ENCODE measurements at regions not wholly inside any gene's neighbourhood (a gene's known extent, or its start where the extent isn't known, plus 50 kb on each side); places are given as distances from the start of the nearest gene placed in this dataset.

GRCh38 chr14:96727073-96727472 lies 70.1 kb upstream of the VRK1 start:
- no peak overlapping the region for H3K4me3 ChIP-seq
- in situ Hi-C loops (cut with MboI; ENCODE audit: low pct_ligation_motif_present in 1 of 4, low pct_unique_long_range_greater_than_20kb in 1 of 4, low sequenced_read_pairs in 3 of 4), result no loop called here

GRCh38 chr14:96727491-96727890 lies 69.7 kb upstream of the VRK1 start:
- no peak overlapping the region for H3K4me3 ChIP-seq
- in situ Hi-C loops (cut with MboI; ENCODE audit: low pct_ligation_motif_present in 1 of 4, low pct_unique_long_range_greater_than_20kb in 1 of 4, low sequenced_read_pairs in 3 of 4) (no loop called here), intact Hi-C loops (cut with DNase I; ENCODE audit: low total_unique reads) (no loop called here)
- H3K36me3 ChIP-seq, result no peaks in the 10 kb centered on the region
- no peak for TF ChIP-seq POLR2AphosphoS5 (IDR thresholded peaks at IDR 0.05)
- no peak for TF ChIP-seq CTCF (IDR thresholded peaks at IDR 0.05)
- no peak for TF ChIP-seq EP300 (IDR thresholded peaks at IDR 0.05; ENCODE audit: low read depth)
- no peak overlapping the region for H3K27ac ChIP-seq
- H3K27me3 ChIP-seq, result peaks cover 9% of the 10 kb centered on the region
- DNase-seq, result no peak
- 47 to 57% methylated on average over 1 to 3 of the region's 3 CpGs for WGBS, 2 donors (ENCODE audit: low coverage in 1 of 2)
- no peaks in the 10 kb centered on the region for H3K4me1 ChIP-seq
- H3K9me3 ChIP-seq, result no peaks in the 10 kb centered on the region

More at GRCh38 chr14:96727073-96727472, 70.1 kb upstream of the VRK1 start:
- H3K36me3 ChIP-seq, result no peaks in the 10 kb centered on the region
- H3K27ac ChIP-seq, result no peak overlapping the region
- no peaks in the 10 kb centered on the region for H3K9me3 ChIP-seq
- H3K4me1 ChIP-seq, result no peaks in the 10 kb centered on the region
- no peak for DNase-seq
- intact Hi-C loops (cut with DNase I; ENCODE audit: low total_unique reads), result no loop called here
- 55 to 60% methylated on average over 1 to 2 of the region's 2 CpGs for WGBS, 2 donors (ENCODE audit: low coverage in 1 of 2)
- peaks cover 9% of the 10 kb centered on the region for H3K27me3 ChIP-seq
- TF ChIP-seq POLR2AphosphoS5 (IDR thresholded peaks at IDR 0.05), result no peak
- no peak for TF ChIP-seq POLR2A (IDR thresholded peaks at IDR 0.05)
- TF ChIP-seq CTCF (IDR thresholded peaks at IDR 0.05), result no peak
- no peak for TF ChIP-seq EP300 (IDR thresholded peaks at IDR 0.05; ENCODE audit: low read depth)

- in situ Hi-C loops (cut with MboI; ENCODE audit: low pct_ligation_motif_present in 1 of 4, low pct_unique_long_range_greater_than_20kb in 1 of 4, low sequenced_read_pairs in 3 of 4) (no loop called here), intact Hi-C loops (cut with DNase I; ENCODE audit: low total_unique reads) (no loop called here)
- 72% methylated on average over 11 of the region's 11 CpGs; no CpG with 5 or more reads in 1 of the 2 donors for WGBS, 2 donors (ENCODE audit: low coverage in 1 of 2)
- DNase-seq, result no peak
- no peaks in the 10 kb centered on the region for H3K9me3 ChIP-seq
- TF ChIP-seq EP300 (IDR thresholded peaks at IDR 0.05; ENCODE audit: low read depth) (no peak), CTCF (IDR thresholded peaks at IDR 0.05) (no peak), POLR2AphosphoS5 (IDR thresholded peaks at IDR 0.05) (no peak), POLR2A (IDR thresholded peaks at IDR 0.05) (no peak)
- H3K36me3 ChIP-seq, result no peaks in the 10 kb centered on the region
- peaks cover 15% of the 10 kb centered on the region for H3K27me3 ChIP-seq
- no peaks in the 10 kb centered on the region for H3K4me1 ChIP-seq
- H3K27ac ChIP-seq, result no peak overlapping the region
- H3K4me3 ChIP-seq, result no peak overlapping the region
Measured at GRCh38 chr14:96727980-96728717, 69.0 kb upstream of the VRK1 start.

GRCh38 chr14:96729889-96730288 lies 67.3 kb upstream of the VRK1 start:
- Histone ChIP-seq H3K4me1 (no peaks in the 10 kb centered on the region), H3K27ac (no peak overlapping the region), H3K36me3 (no peaks in the 10 kb centered on the region), H3K27me3 (peaks cover 33% of the 10 kb centered on the region), H3K4me3 (no peak overlapping the region), H3K9me3 (no peaks in the 10 kb centered on the region)
- WGBS, 2 donors (ENCODE audit: low coverage in 1 of 2), result 56 to 61% methylated on average over 4 of the region's 4 CpGs
- DNase-seq, result no peak
- intact Hi-C loops (cut with DNase I; ENCODE audit: low total_unique reads) (loop anchor here (5.0 to 10.0 kb wide), 2 partner anchors 145 to 1908 kb away; no protein-coding TSS in a partner anchor), in situ Hi-C loops (cut with MboI; ENCODE audit: low pct_ligation_motif_present in 1 of 4, low pct_unique_long_range_greater_than_20kb in 1 of 4, low sequenced_read_pairs in 3 of 4) (no loop called here)
- no peak for TF ChIP-seq CTCF (IDR thresholded peaks at IDR 0.05)

Measured in transverse colon (tissue), 4 donors.